Calu3 (cell line): ENCODE measurements at regions not wholly inside any gene's neighbourhood (a gene's known extent, or its start where the extent isn't known, plus 50 kb on each side); places are given as distances from the start of the nearest gene placed in this dataset.

Experiments
- BruUV-seq: library from RNA; stranded (reverse); fragments of 400-500 nt; replicated peaks from 2 replicates; lab custom pipeline; 2021; lab: Mats Ljungman, UMichigan
- CTCF ChIA-PET: fragments of 300-600 bp; sonication (Branson Sonifier 250); formaldehyde crosslinking; loops from one replicate; lab custom pipeline; 2022; ENCODE audit warnings: antibody characterized with exemption; lab: Charles Lee
- DNase-seq: peaks from one replicate; pipeline ENCODE4 v3.0.0; 2022
- H3K27ac Mint-ChIP-seq: one replicate; pipeline ENCODE4 v1.8.0; 2022; ENCODE audit warnings: mixed read lengths; ENCODE audit not compliant: unreplicated experiment
- H3K27me3 Mint-ChIP-seq: one replicate; pipeline ENCODE4 v1.8.0; 2022; ENCODE audit warnings: mixed read lengths; ENCODE audit not compliant: unreplicated experiment
- H3K36me3 Mint-ChIP-seq: one replicate; pipeline ENCODE4 v1.8.0; 2022; ENCODE audit warnings: mild to moderate bottlenecking, moderate library complexity, mixed read lengths; ENCODE audit not compliant: insufficient read depth, unreplicated experiment
- H3K4me1 Mint-ChIP-seq: one replicate; pipeline ENCODE4 v1.8.0; 2022; ENCODE audit warnings: mild to moderate bottlenecking, low read depth, mixed read lengths; ENCODE audit not compliant: unreplicated experiment
- H3K4me3 Mint-ChIP-seq: one replicate; pipeline ENCODE4 v1.8.0; 2022; ENCODE audit warnings: mild to moderate bottlenecking, low read depth, moderate library complexity, mixed read lengths; ENCODE audit not compliant: unreplicated experiment
- H3K9me3 Mint-ChIP-seq: one replicate; pipeline ENCODE4 v1.8.0; 2022; ENCODE audit warnings: low read depth, mixed read lengths; ENCODE audit not compliant: unreplicated experiment
- CTCF ChIP-seq: fragments of 200-600 bp; IDR thresholded peaks from one replicate; pipeline ENCODE4 v1.8.0; 2022; ENCODE audit warnings: antibody characterized with exemption; ENCODE audit not compliant: unreplicated experiment
- intact Hi-C: fragments of 100-400 bp; cut with micrococcal nuclease; formaldehyde crosslinking; loops from one replicate; pipeline ENCODE4 v1.10.0; 2022; ENCODE audit not compliant: unreplicated experiment

DNA sequence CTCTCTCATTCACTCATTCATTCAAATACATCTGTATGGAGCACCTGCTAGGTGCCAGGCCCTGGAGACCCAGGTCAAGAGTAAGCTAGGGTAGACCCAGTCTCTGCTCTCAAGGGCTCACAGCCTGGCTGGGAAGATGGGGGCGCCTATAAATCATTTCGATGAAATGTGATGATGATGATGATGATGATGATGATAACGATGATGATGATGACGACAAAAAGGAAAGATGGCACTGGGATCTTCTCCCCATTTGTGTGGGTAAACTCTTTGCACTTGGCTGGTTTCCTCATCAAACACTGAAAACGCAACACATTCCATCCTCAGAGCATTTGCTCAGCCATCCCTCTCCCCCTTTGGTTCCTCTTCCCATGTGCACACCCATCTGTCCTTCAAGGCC is 188.0 kb upstream of the CDYL start:
- H3K4me1 Mint-ChIP-seq = no peaks in the 10 kb centered on the region
- peaks cover 2% of the 10 kb centered on the region for H3K9me3 Mint-ChIP-seq
- DNase-seq = no peak
- TF ChIP-seq CTCF = no peak
- peaks cover 29% of the 10 kb centered on the region for H3K27me3 Mint-ChIP-seq
- H3K27ac Mint-ChIP-seq = no peak overlapping the region
- no TSS peak for BruUV-seq
- H3K36me3 Mint-ChIP-seq = no peaks in the 10 kb centered on the region
- CTCF ChIA-PET = no interaction called here
- no peak overlapping the region for H3K4me3 Mint-ChIP-seq
- intact Hi-C loops = no loop called here

GRCh38 chr6:4587171-4587570 is 189.0 kb upstream of the CDYL start:
- Mint-ChIP-seq H3K4me1 (no peaks in the 10 kb centered on the region), H3K27me3 (peaks cover 27% of the 10 kb centered on the region), H3K4me3 (no peak overlapping the region), H3K27ac (no peak overlapping the region), H3K9me3 (peaks cover 2% of the 10 kb centered on the region), H3K36me3 (no peaks in the 10 kb centered on the region)
- CTCF ChIA-PET = no interaction called here
- no peak for DNase-seq
- no peak for TF ChIP-seq CTCF
- intact Hi-C loops = no loop called here
- no TSS peak for BruUV-seq

GRCh38 chr6:4586469-4586859 is 189.7 kb upstream of the CDYL start:
- Mint-ChIP-seq H3K9me3 (peaks cover 2% of the 10 kb centered on the region), H3K27ac (no peak overlapping the region), H3K4me1 (no peaks in the 10 kb centered on the region), H3K4me3 (no peak overlapping the region), H3K36me3 (no peaks in the 10 kb centered on the region), H3K27me3 (peaks cover 19% of the 10 kb centered on the region)
- TF ChIP-seq CTCF = no peak
- CTCF ChIA-PET = no interaction called here
- no peak for DNase-seq
- intact Hi-C loops = no loop called here
- no TSS peak for BruUV-seq

GRCh38 chr6:4585682-4586468 is 190.3 kb upstream of the CDYL start:
- peaks cover 14% of the 10 kb centered on the region for H3K27me3 Mint-ChIP-seq
- CTCF ChIA-PET = no interaction called here
- BruUV-seq = no TSS peak
- intact Hi-C loops = no loop called here
- no peaks in the 10 kb centered on the region for H3K4me1 Mint-ChIP-seq
- H3K4me3 Mint-ChIP-seq = no peak overlapping the region
- peaks cover 2% of the 10 kb centered on the region for H3K9me3 Mint-ChIP-seq
- no peaks in the 10 kb centered on the region for H3K36me3 Mint-ChIP-seq
- TF ChIP-seq CTCF = no peak
- no peak for DNase-seq
- no peak overlapping the region for H3K27ac Mint-ChIP-seq
